H9 (cell line): ENCODE measurements at regions not wholly inside any gene's neighbourhood (a gene's known extent, or its start where the extent isn't known, plus 50 kb on each side); places are given as distances from the start of the nearest gene placed in this dataset.

Experiments used
- DNase-seq: peaks from one replicate; pipeline ENCODE4 v3.0.0-alpha.2; 2017
- H2AFZ ChIP-seq: one replicate; pipeline ENCODE4 v1.6.1; 2013; ENCODE audit warnings: mild to moderate bottlenecking, low read length, control low read depth, moderate library complexity
- H2AK5ac ChIP-seq: 2 replicates; pipeline ENCODE4 v1.6.1; 2013; ENCODE audit warnings: low read length, control low read depth, mixed read lengths; ENCODE audit not compliant: insufficient read length
- H2BK120ac ChIP-seq: one replicate; pipeline ENCODE4 v1.6.1; 2013; ENCODE audit warnings: low read depth, mild to moderate bottlenecking, low read length, control low read depth, inconsistent platforms; ENCODE audit not compliant: poor library complexity, severe bottlenecking
- H2BK12ac ChIP-seq: 2 replicates; pipeline ENCODE4 v1.6.1; 2013; ENCODE audit warnings: low read length, control low read depth, mixed read lengths, low read depth; ENCODE audit not compliant: insufficient read length
- H2BK15ac ChIP-seq: 2 replicates; pipeline ENCODE4 v1.6.1; 2013; ENCODE audit warnings: low read depth, low read length, control low read depth
- H2BK20ac ChIP-seq: one replicate; pipeline ENCODE4 v1.6.1; 2013; ENCODE audit warnings: low read depth, mild to moderate bottlenecking, low read length, control low read depth, inconsistent platforms; ENCODE audit not compliant: poor library complexity, severe bottlenecking
- H2BK5ac ChIP-seq: 2 replicates; pipeline ENCODE4 v1.6.1; 2013; ENCODE audit warnings: low read length, control low read depth, mixed read lengths; ENCODE audit not compliant: insufficient read length
- H3K14ac ChIP-seq: 2 replicates; pipeline ENCODE4 v1.6.1; 2013; ENCODE audit warnings: low read length, control low read depth; ENCODE audit not compliant: insufficient read depth
- H3K18ac ChIP-seq: 2 replicates; pipeline ENCODE4 v1.6.1; 2013; ENCODE audit warnings: low read depth, mild to moderate bottlenecking, mixed read lengths, low read length, control low read depth; ENCODE audit not compliant: insufficient read length
- H3K23ac ChIP-seq: 2 replicates; pipeline ENCODE4 v1.6.1; 2013; ENCODE audit warnings: low read length, control low read depth, mixed read lengths, low read depth; ENCODE audit not compliant: insufficient read length
- H3K23me2 ChIP-seq: 2 replicates; pipeline ENCODE4 v1.6.1; 2013; ENCODE audit warnings: low read depth, mild to moderate bottlenecking, mixed read lengths, low read length, control low read depth; ENCODE audit not compliant: insufficient read length, poor library complexity, severe bottlenecking
- H3K27ac ChIP-seq: 2 replicates; pipeline ENCODE4 v1.5.1; 2013; ENCODE audit warnings: low read length, control low read depth, mixed read lengths, low read depth; ENCODE audit not compliant: insufficient read length
- H3K27me3 ChIP-seq: 2 replicates; pipeline ENCODE4 v1.6.1; 2013; ENCODE audit warnings: low read length, control low read depth, inconsistent platforms; ENCODE audit not compliant: insufficient read depth
- H3K4ac ChIP-seq: 2 replicates; pipeline ENCODE4 v1.6.1; 2013; ENCODE audit warnings: low read depth, mild to moderate bottlenecking, control low read depth, inconsistent platforms, low read length, moderate library complexity
- H3K4me1 ChIP-seq: 2 replicates; pipeline ENCODE4 v1.6.1; 2013; ENCODE audit warnings: low read length, control low read depth, inconsistent platforms; ENCODE audit not compliant: insufficient read depth
- H3K4me2 ChIP-seq: 2 replicates; pipeline ENCODE4 v1.6.1; 2013; ENCODE audit warnings: low read length, control low read depth, mixed read lengths; ENCODE audit not compliant: insufficient read length, insufficient read depth
- H3K56ac ChIP-seq: 2 replicates; pipeline ENCODE4 v1.6.1; 2013; ENCODE audit warnings: low read depth, mild to moderate bottlenecking, mixed read lengths, low read length, control low read depth; ENCODE audit not compliant: insufficient read length
- H3K79me1 ChIP-seq: 2 replicates; pipeline ENCODE4 v1.6.1; 2013; ENCODE audit warnings: low read depth, mild to moderate bottlenecking, moderate library complexity, low read length, control low read depth, inconsistent platforms; ENCODE audit not compliant: insufficient read depth, poor library complexity, severe bottlenecking
- H3K79me2 ChIP-seq: 2 replicates; pipeline ENCODE4 v1.6.1; 2013; ENCODE audit warnings: low read length, control low read depth, inconsistent platforms; ENCODE audit not compliant: insufficient read depth
- H3K9ac ChIP-seq: 2 replicates; pipeline ENCODE4 v1.6.1; 2013; ENCODE audit warnings: low read length, control low read depth, mixed read lengths; ENCODE audit not compliant: insufficient read length; ENCODE audit errors: extremely low read depth
- H3K9me3 ChIP-seq: one replicate; pipeline ENCODE4 v1.6.1; 2013; ENCODE audit warnings: low read depth, low read length, inconsistent platforms; ENCODE audit not compliant: control insufficient read depth
- H3T11ph ChIP-seq: one replicate; pipeline ENCODE4 v1.6.1; 2013; ENCODE audit warnings: mild to moderate bottlenecking, low read length, control low read depth, inconsistent platforms
- H4K20me1 ChIP-seq: one replicate; pipeline ENCODE4 v1.6.1; 2013; ENCODE audit not compliant: control insufficient read depth, insufficient read length, insufficient read depth
- H4K5ac ChIP-seq: 2 replicates; pipeline ENCODE4 v1.6.1; 2013; ENCODE audit warnings: low read depth, mild to moderate bottlenecking, mixed read lengths, low read length, control low read depth; ENCODE audit not compliant: insufficient read length
- H4K8ac ChIP-seq: replicated peaks from 2 replicates; pipeline ENCODE4 v1.6.1; 2013; ENCODE audit warnings: low read length, control low read depth, mixed read lengths, low read depth; ENCODE audit not compliant: insufficient read length
- H4K91ac ChIP-seq: 2 replicates; pipeline ENCODE4 v1.6.1; 2013; ENCODE audit warnings: low read depth, mild to moderate bottlenecking, moderate library complexity, mixed read lengths, low read length, control low read depth; ENCODE audit not compliant: insufficient read length
- H3K27ac Mint-ChIP-seq, 3 experiments: 2 replicates in 2 of 3; 3 replicates in 1 of 3; pipeline ENCODE4 v1.8.0; 2020 to 2021; ENCODE audit warnings: mixed read lengths in 3 of 3, mild to moderate bottlenecking in 1 of 3, moderate library complexity in 1 of 3
- H3K27me3 Mint-ChIP-seq: 2 replicates; pipeline ENCODE4 v1.8.0; 2021; ENCODE audit warnings: low read depth, mild to moderate bottlenecking, moderate library complexity, mixed read lengths
- H3K36me3 Mint-ChIP-seq, 3 experiments: 2 replicates in 2 of 3; 3 replicates in 1 of 3; pipeline ENCODE4 v1.8.0; 2020 to 2021; ENCODE audit warnings: low read depth in 3 of 3, mixed read lengths in 3 of 3; ENCODE audit not compliant: insufficient read depth in 1 of 3
- H3K4me1 Mint-ChIP-seq, 2 experiments: 2 replicates each; pipeline ENCODE4 v1.8.0; 2020; ENCODE audit warnings: mixed read lengths in 2 of 2
- H3K4me3 Mint-ChIP-seq, 2 experiments: 2 replicates in 1 of 2; 3 replicates in 1 of 2; pipeline ENCODE4 v1.8.0; 2020 to 2021; ENCODE audit warnings: mild to moderate bottlenecking in 2 of 2, mixed read lengths in 2 of 2, moderate library complexity in 1 of 2
- H3K9me3 Mint-ChIP-seq, 2 experiments: 2 replicates in 1 of 2; 3 replicates in 1 of 2; pipeline ENCODE4 v1.8.0; 2020; ENCODE audit warnings: mild to moderate bottlenecking in 2 of 2, mixed read lengths in 2 of 2, moderate library complexity in 1 of 2
- CTCF ChIP-seq: fragments of 200-600 bp; sonication (generic); conservative IDR thresholded peaks from 3 replicates; pipeline ENCODE4 v1.8.0; 2021; ENCODE audit warnings: antibody characterized with exemption, mild to moderate bottlenecking

GRCh38 chr4:53697016-53697685 lies 105.9 kb upstream of the LNX1 start:
- no peaks in the 10 kb centered on the region for H3K9me3 ChIP-seq
- H3K23ac ChIP-seq, result no peak overlapping the region
- Mint-ChIP-seq H3K4me3 (no peak overlapping the region), H3K36me3 (no peaks in the 10 kb centered on the region), H3K9me3 (no peaks in the 10 kb centered on the region), H3K4me1 (peaks cover 2 to 6% of the 10 kb centered on the region in 2 experiments; a peak in 2 of 4 replicates), H3K27me3 (no peaks in the 10 kb centered on the region; the same call in 1 of the 2 replicates), H3K27ac (no peak overlapping the region)
- no peak overlapping the region for H2BK20ac ChIP-seq
- no peak overlapping the region for H2BK5ac ChIP-seq
- H3K27ac ChIP-seq, result no peak overlapping the region
- H3K79me1 ChIP-seq, result no peaks in the 10 kb centered on the region
- DNase-seq, result no peak
- no peaks in the 10 kb centered on the region for H3K27me3 ChIP-seq
- H3K4ac ChIP-seq, result no peak overlapping the region
- no peaks in the 10 kb centered on the region for H3K23me2 ChIP-seq
- no peak overlapping the region for H4K91ac ChIP-seq
- H3K56ac ChIP-seq, result no peak overlapping the region
- H2BK15ac ChIP-seq, result no peak overlapping the region
- H3K4me2 ChIP-seq, result no peak overlapping the region
- no peak overlapping the region for H3K9ac ChIP-seq
- H3K4me1 ChIP-seq, result no peaks in the 10 kb centered on the region
- no peaks in the 10 kb centered on the region for H4K20me1 ChIP-seq
- no peak overlapping the region for H2BK120ac ChIP-seq
- H4K5ac ChIP-seq, result no peak overlapping the region
- TF ChIP-seq CTCF, result no peak
- H3K79me2 ChIP-seq, result no peaks in the 10 kb centered on the region
- no peak overlapping the region for H2AK5ac ChIP-seq
- no peak overlapping the region for H2BK12ac ChIP-seq
- H2AFZ ChIP-seq, result no peak overlapping the region
- H4K8ac ChIP-seq, result no peak overlapping the region
- H3K14ac ChIP-seq, result no peak overlapping the region
- no peak overlapping the region for H3K18ac ChIP-seq
- H3T11ph ChIP-seq, result no peak overlapping the region
